K562 (cell line): ENCODE measurements at regions not wholly inside any gene's neighbourhood (a gene's known extent, or its start where the extent isn't known, plus 50 kb on each side); places are given as distances from the start of the nearest gene placed in this dataset.

Source experiments
- ATAC-seq: fragments of 200-7000 bp; cut with Tn5 transposase; 3 replicates; pipeline ENCODE4 v1.9.1; 2020; ENCODE audit warnings: moderate library complexity
- BruUV-seq: library from RNA; stranded (reverse); fragments of 400-500 nt; replicated peaks from 2 replicates; lab custom pipeline; 2021; lab: Mats Ljungman, UMichigan
- CTCF ChIA-PET: fragments of 300-600 bp; formaldehyde crosslinking; extraction: SDS; loops from one replicate; lab custom pipeline; 2021; ENCODE audit warnings: low intra/inter-chr PET ratio; lab: Yijun Ruan, JAX
- POLR2A ChIA-PET: fragments of 300-600, 350-650 bp; sonication (Branson Sonifier 250); formaldehyde crosslinking; extraction: SDS; loops from one replicate; lab custom pipeline; 2021; ENCODE audit warnings: antibody characterized with exemption, inconsistent platforms; lab: Yijun Ruan, JAX
- DNase-seq, 4 experiments: peaks; one replicate each; pipeline versions ENCODE4 v3.0.0 to v3.0.0-alpha.2; 2011 to 2018; ENCODE audit warnings: low spot score in 3 of 4, mixed read lengths in 3 of 4; ENCODE audit errors: extremely low read depth in 1 of 4
- FAIRE-seq: peaks from 2 replicates; lab custom pipeline; 2011; peaks lifted over from hg19 to GRCh38; lab: Jason Lieb, UNC
- H2AFZ ChIP-seq: 2 replicates; pipeline ENCODE4 v1.6.0; 2011; ENCODE audit warnings: low read depth, low read length, control low read depth, inconsistent platforms
- H3K27ac ChIP-seq: fragments of 200-600 bp; 3 replicates; pipeline ENCODE4 v1.8.0; 2011; ENCODE audit warnings: low read depth, mild to moderate bottlenecking, control low read depth, inconsistent platforms, low read length, moderate library complexity, mixed read lengths; ENCODE audit errors: extremely low read depth
- H3K27me3 ChIP-seq, 2 experiments: fragments of 300-600 bp in 1 of 2; 2 replicates in 1 of 2; 3 replicates in 1 of 2; pipeline versions ENCODE4 v1.6.0 to v1.8.0; 2011; ENCODE audit warnings: inconsistent platforms in 2 of 2, low read length in 2 of 2, mild to moderate bottlenecking in 1 of 2, mixed read lengths in 1 of 2, moderate library complexity in 1 of 2; ENCODE audit not compliant: control insufficient read depth in 2 of 2, insufficient read depth in 2 of 2
- H3K36me3 ChIP-seq: fragments of 300-600 bp; 3 replicates; pipeline ENCODE4 v1.8.0; 2011; ENCODE audit warnings: mild to moderate bottlenecking, low read length, inconsistent platforms; ENCODE audit not compliant: control insufficient read depth, insufficient read depth
- H3K4me1 ChIP-seq, 2 experiments: fragments of 200-600 bp in 1 of 2; replicated peaks in 1 of 2; 2 replicates in 1 of 2; 3 replicates in 1 of 2; pipeline versions ENCODE4 v1.5.1 to v1.8.0; 2011; ENCODE audit warnings: inconsistent platforms in 2 of 2, low read length in 2 of 2, mild to moderate bottlenecking in 1 of 2, mixed read lengths in 1 of 2, moderate library complexity in 1 of 2; ENCODE audit not compliant: control insufficient read depth in 2 of 2, insufficient read depth in 2 of 2
- H3K4me2 ChIP-seq: 2 replicates; pipeline ENCODE4 v1.6.1; 2011; ENCODE audit warnings: low read length, control low read depth, inconsistent platforms, mixed read lengths; ENCODE audit not compliant: insufficient read depth
- H3K4me3 ChIP-seq: fragments of 200-600 bp; sonication (generic), shearing (Covaris generic); 2 replicates; pipeline ENCODE4 v1.5.1; 2016; ENCODE audit warnings: control low read depth, inconsistent platforms
- H3K79me2 ChIP-seq: fragments of 200-600 bp; 3 replicates; pipeline ENCODE4 v1.8.0; 2011; ENCODE audit warnings: low read length, inconsistent platforms; ENCODE audit not compliant: control insufficient read depth, insufficient read depth
- H3K9ac ChIP-seq, 2 experiments: 2 replicates each; pipeline versions ENCODE4 v1.6.0 to v1.6.1; 2011; ENCODE audit warnings: low read depth in 2 of 2, low read length in 2 of 2, control low read depth in 1 of 2, inconsistent platforms in 1 of 2, mild to moderate bottlenecking in 1 of 2, mixed read lengths in 1 of 2; ENCODE audit not compliant: insufficient read depth in 1 of 2
- H3K9me1 ChIP-seq: one replicate; pipeline ENCODE4 v1.6.0; 2011; ENCODE audit warnings: inconsistent platforms, mild to moderate bottlenecking, low read length, moderate library complexity; ENCODE audit not compliant: control insufficient read depth, insufficient read depth
- H3K9me3 ChIP-seq: replicated peaks from 2 replicates; pipeline ENCODE4 v1.5.1; 2011; ENCODE audit warnings: low read depth, low read length, inconsistent platforms; ENCODE audit not compliant: control insufficient read depth, insufficient read depth
- H4K20me1 ChIP-seq: replicated peaks from 2 replicates; pipeline ENCODE4 v1.6.1; 2011; ENCODE audit warnings: low read length, inconsistent platforms, mixed read lengths; ENCODE audit not compliant: control insufficient read depth, insufficient read depth
- BRF1 ChIP-seq: IDR thresholded peaks from 3 replicates; pipeline ENCODE4 v1.6.1; 2011; ENCODE audit warnings: borderline replicate concordance, mild to moderate bottlenecking; ENCODE audit not compliant: insufficient read length; ENCODE audit errors: extremely low read depth
- U2AF2 ChIP-seq: fragments of 200-400 bp; formaldehyde crosslinking; optimal IDR thresholded peaks from 2 replicates; pipeline ENCODE3; 2017; ENCODE audit warnings: low read depth, mild to moderate bottlenecking, low read length
- WGBS: fragments of 100-300 bp; shearing (Covaris generic); methylation state at CpG from one replicate; pipeline ENCODE4 v1.1.6; 2016; ENCODE audit warnings: low coverage, mixed read lengths; ENCODE audit not compliant: insufficient coverage; ENCODE audit errors: missing lambda C conversion rate; 5-methylcytosine and 5-hydroxymethylcytosine counted together
- in situ Hi-C: fragments of 300-500 bp; cut with MboI; formaldehyde crosslinking; loops from 4 replicates; pipeline ENCODE4 v1.15.0; 2018; ENCODE audit warnings: inconsistent platforms, mixed read lengths
- intact Hi-C: fragments of 100-400 bp; cut with micrococcal nuclease; formaldehyde crosslinking; loops from 2 replicates; pipeline ENCODE4 v1.14.2; 2022
- TF ChIP-seq, protein P1 (sequence below): fragments of 250-450 bp; sonication (Bioruptor Pico); IDR thresholded peaks from 2 replicates; pipeline ENCODE4 v1.4.0; 2020; ENCODE audit warnings: mild to moderate bottlenecking, moderate library complexity

GRCh38 chr11:116194156-116194904 is 578.5 kb downstream of the BUD13 start:
- 0% methylated on average over 3 of the region's 5 CpGs for WGBS
- peaks cover 0 to 6% of the 10 kb centered on the region in 2 experiments; a peak in 1 of 5 replicates for H3K27me3 ChIP-seq
- intact Hi-C loops (no loop called here), in situ Hi-C loops (no loop called here)
- H3K4me3 ChIP-seq = no peak overlapping the region
- ATAC-seq = no peak
- H3K9me1 ChIP-seq = no peaks in the 10 kb centered on the region
- ChIA-PET POLR2A (interaction anchor here (0.7 to 0.8 kb wide), 2 partner anchors 43 to 1741 kb away, joined by 3 to 4 read pairs; no protein-coding TSS in a partner anchor), CTCF (no interaction called here)
- no peak for DNase-seq
- no peak overlapping the region for H3K27ac ChIP-seq
- FAIRE-seq = no peak
- no peak overlapping the region for H2AFZ ChIP-seq
- H3K36me3 ChIP-seq = no peaks in the 10 kb centered on the region
- no peaks in the 10 kb centered on the region for H3K4me1 ChIP-seq
- H3K9ac ChIP-seq = no peak overlapping the region
- no peak overlapping the region for H3K4me2 ChIP-seq
- H3K79me2 ChIP-seq = no peaks in the 10 kb centered on the region
- no TSS peak for BruUV-seq
- H3K9me3 ChIP-seq = no peaks in the 10 kb centered on the region
- no peaks in the 10 kb centered on the region for H4K20me1 ChIP-seq
- TF ChIP-seq BRF1 (no peak), U2AF2 (no peak)
- TF ChIP-seq, protein P1, sequence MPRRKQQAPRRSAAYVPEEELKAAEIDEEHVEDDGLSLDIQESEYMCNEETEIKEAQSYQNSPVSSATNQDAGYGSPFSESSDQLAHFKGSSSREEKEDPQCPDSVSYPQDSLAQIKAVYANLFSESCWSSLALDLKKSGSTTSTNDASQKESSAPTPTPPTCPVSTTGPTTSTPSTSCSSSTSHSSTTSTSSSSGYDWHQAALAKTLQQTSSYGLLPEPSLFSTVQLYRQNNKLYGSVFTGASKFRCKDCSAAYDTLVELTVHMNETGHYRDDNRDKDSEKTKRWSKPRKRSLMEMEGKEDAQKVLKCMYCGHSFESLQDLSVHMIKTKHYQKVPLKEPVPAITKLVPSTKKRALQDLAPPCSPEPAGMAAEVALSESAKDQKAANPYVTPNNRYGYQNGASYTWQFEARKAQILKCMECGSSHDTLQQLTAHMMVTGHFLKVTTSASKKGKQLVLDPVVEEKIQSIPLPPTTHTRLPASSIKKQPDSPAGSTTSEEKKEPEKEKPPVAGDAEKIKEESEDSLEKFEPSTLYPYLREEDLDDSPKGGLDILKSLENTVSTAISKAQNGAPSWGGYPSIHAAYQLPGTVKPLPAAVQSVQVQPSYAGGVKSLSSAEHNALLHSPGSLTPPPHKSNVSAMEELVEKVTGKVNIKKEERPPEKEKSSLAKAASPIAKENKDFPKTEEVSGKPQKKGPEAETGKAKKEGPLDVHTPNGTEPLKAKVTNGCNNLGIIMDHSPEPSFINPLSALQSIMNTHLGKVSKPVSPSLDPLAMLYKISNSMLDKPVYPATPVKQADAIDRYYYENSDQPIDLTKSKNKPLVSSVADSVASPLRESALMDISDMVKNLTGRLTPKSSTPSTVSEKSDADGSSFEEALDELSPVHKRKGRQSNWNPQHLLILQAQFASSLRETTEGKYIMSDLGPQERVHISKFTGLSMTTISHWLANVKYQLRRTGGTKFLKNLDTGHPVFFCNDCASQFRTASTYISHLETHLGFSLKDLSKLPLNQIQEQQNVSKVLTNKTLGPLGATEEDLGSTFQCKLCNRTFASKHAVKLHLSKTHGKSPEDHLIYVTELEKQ (CRISPR knock-in tag) = no peak
